WTC11 (cell line): ENCODE measurements at regions not wholly inside any gene's neighbourhood (a gene's known extent, or its start where the extent isn't known, plus 50 kb on each side); places are given as distances from the start of the nearest gene placed in this dataset.
A peak's percentile ranks its signal among the peaks of the same experiment; 100 is the strongest.

Experiments
- ATAC-seq: fragments of 200-7000 bp; cut with Tn5 transposase; 2 replicates; pipeline ENCODE4 v1.10.0; 2021; ENCODE audit warnings: mild to moderate bottlenecking, moderate library complexity
- CTCF ChIA-PET: fragments of 300-600 bp; sonication (Branson Sonifier 250); formaldehyde crosslinking; loops from one replicate; lab custom pipeline; 2021; ENCODE audit warnings: antibody characterized with exemption; lab: Charles Lee
- POLR2A ChIA-PET: fragments of 350-600 bp; sonication (Branson Sonifier 250); formaldehyde crosslinking; loops from one replicate; lab custom pipeline; 2021; ENCODE audit warnings: antibody characterized with exemption; lab: Charles Lee
- DNase-seq: peaks from one replicate; pipeline ENCODE4 v3.0.0; 2021; ENCODE audit warnings: low spot score
- H3K27ac Mint-ChIP-seq: 2 replicates; pipeline ENCODE4 v1.8.0; 2021; ENCODE audit warnings: mixed read lengths
- H3K27me3 Mint-ChIP-seq: 2 replicates; pipeline ENCODE4 v1.8.0; 2021; ENCODE audit warnings: low read depth, mild to moderate bottlenecking, moderate library complexity, mixed read lengths
- H3K36me3 Mint-ChIP-seq: 2 replicates; pipeline ENCODE4 v1.8.0; 2021; ENCODE audit warnings: mixed read lengths
- H3K4me1 Mint-ChIP-seq: 2 replicates; pipeline ENCODE4 v1.8.0; 2022; ENCODE audit warnings: mixed read lengths
- H3K4me3 Mint-ChIP-seq: 2 replicates; pipeline ENCODE4 v1.8.0; 2021; ENCODE audit warnings: mild to moderate bottlenecking, moderate library complexity, mixed read lengths
- H3K9me3 Mint-ChIP-seq: 2 replicates; pipeline ENCODE4 v1.8.0; 2021; ENCODE audit warnings: mixed read lengths
- ATF3 ChIP-seq: sonication (generic); formaldehyde crosslinking; conservative IDR thresholded peaks from 2 replicates; pipeline ENCODE4 v1.8.1; 2022; ENCODE audit warnings: mild to moderate bottlenecking, missing genetic modification reagents
- CBFB ChIP-seq: sonication (generic); formaldehyde crosslinking; IDR thresholded peaks from 2 replicates; pipeline ENCODE4 v1.8.1; 2022; ENCODE audit warnings: mild to moderate bottlenecking, low read depth, missing genetic modification reagents
- CTCF ChIP-seq: fragments of 200-600 bp; IDR thresholded peaks from 2 replicates; pipeline ENCODE4 v1.8.0; 2022; ENCODE audit warnings: antibody characterized with exemption
- EMX1 ChIP-seq: fragments of 250-450 bp; sonication (Bioruptor Pico); IDR thresholded peaks from 2 replicates; pipeline ENCODE4 v1.8.0; 2021; ENCODE audit warnings: mild to moderate bottlenecking
- FOXJ3 ChIP-seq: sonication (generic); formaldehyde crosslinking; IDR thresholded peaks from 2 replicates; pipeline ENCODE4 v1.9.0; 2021; ENCODE audit warnings: missing genetic modification reagents, mild to moderate bottlenecking, borderline replicate concordance
- FOXK1 ChIP-seq: sonication (generic); formaldehyde crosslinking; IDR thresholded peaks from 2 replicates; pipeline ENCODE4 v1.8.0; 2022; ENCODE audit warnings: mild to moderate bottlenecking, moderate library complexity, missing genetic modification reagents
- FOXP1 ChIP-seq: sonication (generic); formaldehyde crosslinking; IDR thresholded peaks from 2 replicates; pipeline ENCODE4 v1.8.0; 2022; ENCODE audit warnings: missing genetic modification reagents, mild to moderate bottlenecking, moderate library complexity, borderline replicate concordance
- GABPB1 ChIP-seq: sonication (generic); formaldehyde crosslinking; IDR thresholded peaks from 2 replicates; pipeline ENCODE4 v1.8.1; 2023; ENCODE audit warnings: mild to moderate bottlenecking, missing genetic modification reagents
- GRHL2 ChIP-seq: fragments of 250-450 bp; sonication (Bioruptor Pico); IDR thresholded peaks from 2 replicates; pipeline ENCODE4 v1.8.0; 2022; ENCODE audit warnings: mild to moderate bottlenecking, moderate library complexity; ENCODE audit not compliant: insufficient replicate concordance, severe bottlenecking
- HMGA2 ChIP-seq: fragments of 250-450 bp; sonication (Bioruptor Pico); IDR thresholded peaks from 2 replicates; pipeline ENCODE4 v1.4.0; 2021; ENCODE audit warnings: mild to moderate bottlenecking, moderate library complexity
- NFATC4 ChIP-seq: fragments of 250-450 bp; sonication (Bioruptor Pico); IDR thresholded peaks from 2 replicates; pipeline ENCODE4 v1.9.0; 2021; ENCODE audit warnings: mild to moderate bottlenecking
- NFE2L1 ChIP-seq: sonication (generic); formaldehyde crosslinking; IDR thresholded peaks from 2 replicates; pipeline ENCODE4 v1.8.1; 2023; ENCODE audit warnings: missing genetic modification reagents
- NR1H2 ChIP-seq: sonication (generic); formaldehyde crosslinking; IDR thresholded peaks from 2 replicates; pipeline ENCODE4 v1.9.0; 2021; ENCODE audit warnings: mild to moderate bottlenecking, moderate library complexity, missing genetic modification reagents
- OVOL2 ChIP-seq: fragments of 250-450 bp; sonication (Bioruptor Pico); IDR thresholded peaks from 2 replicates; pipeline ENCODE4 v1.9.0; 2021; ENCODE audit warnings: mild to moderate bottlenecking, borderline replicate concordance
- PREB ChIP-seq: sonication (generic); formaldehyde crosslinking; IDR thresholded peaks from 2 replicates; pipeline ENCODE4 v1.8.1; 2022; ENCODE audit warnings: mild to moderate bottlenecking, missing genetic modification reagents, moderate library complexity, borderline replicate concordance
- STAT6 ChIP-seq: sonication (generic); formaldehyde crosslinking; conservative IDR thresholded peaks from 2 replicates; pipeline ENCODE4 v1.8.1; 2023; ENCODE audit warnings: mild to moderate bottlenecking, low read depth, missing genetic modification reagents, moderate library complexity
- TEAD1 ChIP-seq: sonication (generic); formaldehyde crosslinking; IDR thresholded peaks from 2 replicates; pipeline ENCODE4 v1.8.0; 2022; ENCODE audit warnings: mild to moderate bottlenecking, missing genetic modification reagents
- TEAD4 ChIP-seq: sonication (generic); formaldehyde crosslinking; IDR thresholded peaks from 2 replicates; pipeline ENCODE4 v1.8.0; 2022; ENCODE audit warnings: mild to moderate bottlenecking, missing genetic modification reagents
- ZBTB21 ChIP-seq: sonication (generic); formaldehyde crosslinking; IDR thresholded peaks from 2 replicates; pipeline ENCODE4 v1.8.1; 2023; ENCODE audit warnings: mild to moderate bottlenecking, missing genetic modification reagents, borderline replicate concordance
- ZBTB43 ChIP-seq: sonication (generic); formaldehyde crosslinking; IDR thresholded peaks from 2 replicates; pipeline ENCODE4 v1.8.1; 2023; ENCODE audit warnings: mild to moderate bottlenecking, missing genetic modification reagents
- ZNF317 ChIP-seq: sonication (generic); formaldehyde crosslinking; IDR thresholded peaks from 2 replicates; pipeline ENCODE4 v1.8.1; 2023; ENCODE audit warnings: low read depth, mild to moderate bottlenecking, moderate library complexity, missing genetic modification reagents, borderline replicate concordance
- ZNF396 ChIP-seq: fragments of 250-450 bp; sonication (Bioruptor Pico); IDR thresholded peaks from 2 replicates; pipeline ENCODE4 v1.8.0; 2021; ENCODE audit warnings: mild to moderate bottlenecking, moderate library complexity, borderline replicate concordance
- ZNF416 ChIP-seq: fragments of 250-450 bp; sonication (Bioruptor Pico); IDR thresholded peaks from 2 replicates; pipeline ENCODE4 v1.9.0; 2021; ENCODE audit warnings: mild to moderate bottlenecking, inconsistent platforms

- TF ChIP-seq NR1H2 (no peak), NFE2L1 (no peak)
Measured at GRCh38 chr2:38466409-38466808, 89.3 kb upstream of the ATL2 start (continued).

- no peak overlapping the region for H3K4me3 Mint-ChIP-seq
- H3K36me3 Mint-ChIP-seq, result no peaks in the 10 kb centered on the region
- peaks cover 4% of the 10 kb centered on the region for H3K4me1 Mint-ChIP-seq
- ChIA-PET POLR2A (interaction anchor here (0.9 to 1.2 kb wide), 3 partner anchors 42 to 150 kb away, joined by 3 to 5 read pairs (median 4); no protein-coding TSS in a partner anchor), CTCF (interaction anchor here (0.5 to 5.5 kb wide), 40 partner anchors 9 to 484 kb away, joined by 3 to 47 read pairs (median 4); partner anchors contain the start of gene ATL2)
- TF ChIP-seq ZBTB43 (CRISPR knock-in tag), result no peak
- TF ChIP-seq ZNF317 (CRISPR knock-in tag), result no peak
- peak; percentile 63 for TF ChIP-seq GABPB1
- 0 out of 2 replicates have a peak, but pooled peaks have one; percentile 19 for TF ChIP-seq CTCF
- no peak for TF ChIP-seq NFE2L1
- 0 out of 2 replicates have a peak, but pooled peaks have one; percentile 9 for TF ChIP-seq TEAD1 (CRISPR knock-in tag)
- no peak overlapping the region for H3K27ac Mint-ChIP-seq
- DNase-seq (peak; percentile 59), ATAC-seq (peak; percentile 97)
- H3K9me3 Mint-ChIP-seq, result no peaks in the 10 kb centered on the region
- no peaks in the 10 kb centered on the region for H3K27me3 Mint-ChIP-seq
Measured at GRCh38 chr2:38465789-38466127, 88.7 kb upstream of the ATL2 start.

GRCh38 chr2:38464971-38465788 is 88.1 kb upstream of the ATL2 start:
- CTCF ChIA-PET, result interaction anchor here (0.5 to 5.5 kb wide), 40 partner anchors 8 to 484 kb away, joined by 3 to 47 read pairs (median 4); partner anchors contain the start of gene ATL2
- no peaks in the 10 kb centered on the region for H3K9me3 Mint-ChIP-seq
- H3K4me1 Mint-ChIP-seq, result peaks cover 4% of the 10 kb centered on the region
- H3K36me3 Mint-ChIP-seq, result no peaks in the 10 kb centered on the region
- no peak for TF ChIP-seq GABPB1
- TF ChIP-seq, all 79 proteins: peak for 0
- no peak overlapping the region for H3K4me3 Mint-ChIP-seq
- ATAC-seq (peak; percentile 43), DNase-seq (no peak)
- POLR2A ChIA-PET, result interaction anchor here (0.6 to 1.2 kb wide), 4 partner anchors 43 to 150 kb away, joined by 3 to 5 read pairs (median 4); partner anchors contain the start of gene ATL2
- no peaks in the 10 kb centered on the region for H3K27me3 Mint-ChIP-seq
- H3K27ac Mint-ChIP-seq, result no peak overlapping the region

- H3K27ac Mint-ChIP-seq, result no peak overlapping the region
- CTCF ChIA-PET, result interaction anchor here (1.3 kb wide), 1 partner anchor 44 kb away, joined by 3 read pairs; no protein-coding TSS in a partner anchor
- TF ChIP-seq FOXJ3 (CRISPR knock-in tag) (no peak), TEAD4 (CRISPR knock-in tag) (no peak), PREB (CRISPR knock-in tag) (no peak), STAT6 (no peak), HMGA2 (no peak), FOXK1 (CRISPR knock-in tag) (no peak), OVOL2 (CRISPR knock-in tag) (no peak), NFE2L1 (no peak), FOXP1 (CRISPR knock-in tag) (no peak), NFATC4 (CRISPR knock-in tag) (no peak), EMX1 (CRISPR knock-in tag) (no peak), TEAD1 (CRISPR knock-in tag) (no peak), ZNF416 (CRISPR knock-in tag) (no peak), ATF3 (CRISPR knock-in tag) (no peak), CBFB (no peak), ZBTB21 (no peak), GRHL2 (CRISPR knock-in tag) (no peak), ZNF396 (no peak)
Measured at GRCh38 chr2:38463752-38464151, 86.7 kb upstream of the ATL2 start.

More at GRCh38 chr2:38463752-38464151, 86.7 kb upstream of the ATL2 start:
- Mint-ChIP-seq H3K4me3 (no peak overlapping the region), H3K27me3 (no peaks in the 10 kb centered on the region), H3K36me3 (no peaks in the 10 kb centered on the region), H3K4me1 (peaks cover 4% of the 10 kb centered on the region), H3K9me3 (no peaks in the 10 kb centered on the region)
- ATAC-seq, result no peak
- POLR2A ChIA-PET, result no interaction called here
- DNase-seq, result no peak
